ENCODE measurements at regions not wholly inside any gene's neighbourhood (a gene's known extent, or its start where the extent isn't known, plus 50 kb on each side); places are given as distances from the start of the nearest gene placed in this dataset.

GRCh38 chr21:26674323-26674722 is 101.2 kb upstream of the CYYR1 start:
- no peak for DNase-seq (ENCODE audit: extremely low read depth, insufficient read length)
- no peaks in the 10 kb centered on the region for H3K27me3 ChIP-seq (replicated peaks; ENCODE audit: control insufficient read depth, insufficient read depth, low read length)
- TF ChIP-seq CTCF (IDR thresholded peaks at IDR 0.05; ENCODE audit: insufficient read depth, low read length, poor library complexity, severe bottlenecking): no peak

DNA sequence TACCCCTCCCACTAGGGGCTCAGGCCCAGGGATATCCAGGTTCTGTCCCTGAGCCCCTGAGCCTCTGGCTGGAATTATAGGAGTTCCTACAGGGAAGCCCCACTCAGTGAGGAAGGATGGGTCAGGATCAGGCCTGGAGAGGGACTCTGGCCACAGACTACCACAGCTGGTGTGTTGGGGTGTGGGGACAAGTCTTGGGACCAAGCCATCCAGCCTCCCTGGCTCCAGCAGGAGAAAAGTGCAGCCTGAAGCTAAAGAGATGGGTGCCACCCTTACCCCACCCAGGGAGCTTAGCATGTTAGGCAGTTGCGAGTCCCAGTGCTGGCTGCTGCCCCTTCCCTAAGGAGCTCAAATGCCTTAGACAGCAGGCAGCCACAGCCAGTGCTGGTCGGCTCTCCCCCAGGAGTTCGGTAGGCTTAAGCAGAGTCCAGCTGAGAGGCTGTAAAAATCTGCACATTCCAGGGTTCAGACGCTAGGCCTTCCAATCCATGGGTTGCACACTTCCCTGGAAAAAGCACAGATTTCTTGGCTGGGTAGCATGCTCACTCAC is 96.2 kb upstream of the CYYR1 start:
- Histone ChIP-seq H3K27me3 (replicated peaks; ENCODE audit: control insufficient read depth, insufficient read depth, low read length) (no peaks in the 10 kb centered on the region), H3K4me3 (replicated peaks; ENCODE audit: low read depth, low read length) (no peak overlapping the region), H3K36me3 (ENCODE audit: control insufficient read depth, insufficient read depth, low read length) (no peaks in the 10 kb centered on the region)
- TF ChIP-seq CTCF (IDR thresholded peaks at IDR 0.05; ENCODE audit: insufficient read depth, low read length, poor library complexity, severe bottlenecking): no peak
- no peak for DNase-seq (ENCODE audit: extremely low read depth, insufficient read length)

More at GRCh38 chr21:26674323-26674722, 101.2 kb upstream of the CYYR1 start:
- Histone ChIP-seq H3K4me3 (replicated peaks; ENCODE audit: low read depth, low read length) (no peak overlapping the region), H3K36me3 (ENCODE audit: control insufficient read depth, insufficient read depth, low read length) (no peaks in the 10 kb centered on the region)

GRCh38 chr21:26659757-26660156 is 86.7 kb upstream of the CYYR1 start:
- H3K4me3 ChIP-seq (replicated peaks; ENCODE audit: low read depth, low read length): no peak overlapping the region
- DNase-seq (ENCODE audit: extremely low read depth, insufficient read length): no peak
- H3K27me3 ChIP-seq (replicated peaks; ENCODE audit: control insufficient read depth, insufficient read depth, low read length): no peaks in the 10 kb centered on the region
- no peaks in the 10 kb centered on the region for H3K36me3 ChIP-seq (ENCODE audit: control insufficient read depth, insufficient read depth, low read length)
- no peak for TF ChIP-seq CTCF (IDR thresholded peaks at IDR 0.05; ENCODE audit: insufficient read depth, low read length, poor library complexity, severe bottlenecking)

DNA sequence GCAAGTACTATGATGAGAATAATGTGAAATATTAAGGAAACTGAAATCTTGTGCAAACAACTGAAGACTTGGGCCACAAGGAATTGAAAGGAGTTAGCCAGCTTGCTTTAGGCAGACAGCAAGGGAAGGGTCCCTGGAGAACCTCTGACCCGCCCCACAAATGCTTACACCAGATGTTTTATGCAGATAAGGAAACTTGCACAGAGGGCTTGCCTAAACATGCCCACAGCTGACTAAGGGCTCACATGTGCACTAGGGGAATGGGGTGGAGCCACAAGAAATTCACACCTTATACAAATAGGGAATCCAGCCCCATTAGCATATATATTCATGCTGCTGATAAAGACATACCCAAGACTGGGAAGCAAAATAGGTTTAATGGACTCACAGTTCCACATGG is 86.1 kb upstream of the CYYR1 start:
- H3K4me3 ChIP-seq (replicated peaks; ENCODE audit: low read depth, low read length): no peak overlapping the region
- no peak for TF ChIP-seq CTCF (IDR thresholded peaks at IDR 0.05; ENCODE audit: insufficient read depth, low read length, poor library complexity, severe bottlenecking)
- H3K27me3 ChIP-seq (replicated peaks; ENCODE audit: control insufficient read depth, insufficient read depth, low read length): no peaks in the 10 kb centered on the region

DNA sequence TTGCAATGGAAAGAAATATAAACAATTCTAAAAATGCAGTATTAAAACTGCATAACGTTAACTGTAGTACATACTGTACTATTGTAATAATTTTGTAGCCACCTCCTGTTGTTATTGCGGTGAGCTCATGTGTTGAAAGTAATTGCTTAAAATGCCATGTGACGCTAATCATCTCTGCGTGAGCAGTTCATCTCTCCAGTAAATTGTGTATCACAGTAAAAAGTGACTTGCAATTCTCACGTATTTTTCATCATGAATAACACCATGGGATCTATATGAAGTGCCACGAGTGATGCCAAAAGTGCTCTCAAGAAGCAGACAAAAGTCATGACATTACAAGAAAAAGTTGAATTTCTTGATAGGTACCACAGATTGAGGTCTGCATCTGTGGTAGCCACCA is 82.4 kb upstream of the CYYR1 start:
- Histone ChIP-seq H3K36me3 (ENCODE audit: control insufficient read depth, insufficient read depth, low read length) (no peaks in the 10 kb centered on the region), H3K27me3 (replicated peaks; ENCODE audit: control insufficient read depth, insufficient read depth, low read length) (no peaks in the 10 kb centered on the region), H3K4me3 (replicated peaks; ENCODE audit: low read depth, low read length) (no peak overlapping the region)
- DNase-seq (ENCODE audit: extremely low read depth, insufficient read length): no peak
- TF ChIP-seq CTCF (IDR thresholded peaks at IDR 0.05; ENCODE audit: insufficient read depth, low read length, poor library complexity, severe bottlenecking): no peak

More for the DNA sequence above, 86.1 kb upstream of the CYYR1 start:
- no peak for DNase-seq (ENCODE audit: extremely low read depth, insufficient read length)
- H3K36me3 ChIP-seq (ENCODE audit: control insufficient read depth, insufficient read depth, low read length): no peaks in the 10 kb centered on the region

DNA sequence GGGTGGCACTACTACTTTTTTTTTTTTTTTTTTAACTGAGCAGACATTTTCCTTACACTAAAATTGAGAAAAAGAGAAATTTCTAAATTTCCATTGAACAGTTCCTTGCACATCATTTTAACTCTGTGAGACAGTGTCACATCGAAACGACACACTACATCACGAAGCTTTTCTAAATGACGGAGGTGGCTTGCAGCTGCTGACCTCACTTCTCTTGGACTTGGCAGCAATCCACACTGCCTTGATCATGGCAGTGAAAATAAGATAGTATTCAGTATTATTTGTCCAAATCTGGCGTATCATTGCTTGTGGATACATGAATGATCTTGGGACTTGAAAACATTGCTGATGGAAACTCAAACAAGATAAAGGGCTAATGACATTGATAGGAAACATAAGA is 80.3 kb upstream of the CYYR1 start:
- no peaks in the 10 kb centered on the region for H3K36me3 ChIP-seq (ENCODE audit: control insufficient read depth, insufficient read depth, low read length)
- no peaks in the 10 kb centered on the region for H3K27me3 ChIP-seq (replicated peaks; ENCODE audit: control insufficient read depth, insufficient read depth, low read length)
- no peak overlapping the region for H3K4me3 ChIP-seq (replicated peaks; ENCODE audit: low read depth, low read length)
- TF ChIP-seq CTCF (IDR thresholded peaks at IDR 0.05; ENCODE audit: insufficient read depth, low read length, poor library complexity, severe bottlenecking): no peak
- no peak for DNase-seq (ENCODE audit: extremely low read depth, insufficient read length)
